Small intestine (tissue), 7 donors: ENCODE measurements at regions not wholly inside any gene's neighbourhood (a gene's known extent, or its start where the extent isn't known, plus 50 kb on each side); places are given as distances from the start of the nearest gene placed in this dataset.

Experiments
- DNase-seq, 2 donors: peaks; one replicate each; pipeline versions ENCODE4 v3.0.0 to v3.0.0-alpha.2; 2013
- FAIRE-seq: peaks from 2 replicates; lab custom pipeline; 2012; peaks lifted over from hg19 to GRCh38; lab: Jason Lieb, UNC
- H3K27ac ChIP-seq, 3 donors: one replicate each; pipeline ENCODE4 v1.5.1; 2013; ENCODE audit warnings: low read length in 2 of 3, mild to moderate bottlenecking in 2 of 3, control low read depth in 1 of 3, inconsistent platforms in 1 of 3, low read depth in 1 of 3, moderate library complexity in 1 of 3
- H3K27me3 ChIP-seq, 3 donors: one replicate each; pipeline ENCODE4 v1.6.1; 2013; ENCODE audit warnings: low read length in 3 of 3, inconsistent platforms in 1 of 3; ENCODE audit not compliant: control insufficient read depth in 3 of 3, insufficient read depth in 3 of 3
- H3K36me3 ChIP-seq, 3 donors: one replicate each; pipeline ENCODE4 v1.6.1; 2013; ENCODE audit warnings: low read length in 3 of 3, inconsistent platforms in 1 of 3, low read depth in 1 of 3, mild to moderate bottlenecking in 1 of 3, moderate library complexity in 1 of 3; ENCODE audit not compliant: control insufficient read depth in 3 of 3, insufficient read depth in 2 of 3
- H3K4me1 ChIP-seq, 3 donors: one replicate each; pipeline ENCODE4 v1.6.1; 2013; ENCODE audit warnings: low read length in 2 of 3, inconsistent platforms in 1 of 3, low read depth in 1 of 3, mild to moderate bottlenecking in 1 of 3, moderate library complexity in 1 of 3; ENCODE audit not compliant: control insufficient read depth in 3 of 3, insufficient read depth in 2 of 3
- H3K4me3 ChIP-seq, 3 donors: one replicate each; pipeline ENCODE4 v1.5.1; 2013; ENCODE audit warnings: low read length in 3 of 3, control low read depth in 1 of 3, inconsistent platforms in 1 of 3, low read depth in 1 of 3, mild to moderate bottlenecking in 1 of 3, moderate library complexity in 1 of 3
- H3K9me3 ChIP-seq, 2 donors: one replicate each; pipeline ENCODE4 v1.6.1; 2013; ENCODE audit warnings: low read depth in 1 of 2, low read length in 1 of 2; ENCODE audit not compliant: control insufficient read depth in 2 of 2, insufficient read depth in 1 of 2
- whole genome bisulfite sequencing, 3 donors: extraction: QIAGEN DNeasy Blood & Tissue Kit; methylation state at CpG; one replicate each; pipeline ENCODE4 v1.1.7; 2013; 5-methylcytosine and 5-hydroxymethylcytosine counted together
- donor health status: healthy with polysubstance abuse.
- donor health status: control.
- donor health status: control.
- donor health status: Bipolar disorder and iron deficiency.
- donor health status: healthy.

DNA sequence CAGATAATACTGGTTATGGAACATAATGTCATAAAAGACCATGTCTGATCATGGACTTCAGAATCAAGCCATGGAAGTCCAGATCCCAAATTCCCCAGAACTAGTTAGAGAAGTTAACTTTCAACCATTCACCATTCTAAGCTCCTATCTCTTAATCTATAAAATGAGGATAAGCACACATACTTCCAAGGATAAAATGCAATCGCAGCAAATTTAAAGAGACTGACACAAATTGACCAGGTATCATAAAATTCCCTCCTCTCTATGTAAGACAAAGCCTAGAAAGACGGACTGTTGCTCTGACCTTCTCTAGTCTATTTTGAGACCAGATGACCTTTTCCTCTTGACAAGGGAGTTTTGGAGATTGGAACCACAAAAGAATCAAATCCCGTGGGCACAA is 426.7 kb downstream of the PLPP3 start:
- Histone ChIP-seq H3K9me3 (no peaks in the 10 kb centered on the region), H3K4me1 (peaks cover 0 to 8% (median 0%) of the 10 kb centered on the region in 3 donors), H3K4me3 (no peak overlapping the region), H3K36me3 (no peaks in the 10 kb centered on the region), H3K27me3 (no peaks in the 10 kb centered on the region), H3K27ac (no peak overlapping the region)
- no peak for DNase-seq
- WGBS, 3 donors: 63 to 79% (median 76%) methylated on average over 3 of the region's 3 CpGs
- no peak for FAIRE-seq

DNA sequence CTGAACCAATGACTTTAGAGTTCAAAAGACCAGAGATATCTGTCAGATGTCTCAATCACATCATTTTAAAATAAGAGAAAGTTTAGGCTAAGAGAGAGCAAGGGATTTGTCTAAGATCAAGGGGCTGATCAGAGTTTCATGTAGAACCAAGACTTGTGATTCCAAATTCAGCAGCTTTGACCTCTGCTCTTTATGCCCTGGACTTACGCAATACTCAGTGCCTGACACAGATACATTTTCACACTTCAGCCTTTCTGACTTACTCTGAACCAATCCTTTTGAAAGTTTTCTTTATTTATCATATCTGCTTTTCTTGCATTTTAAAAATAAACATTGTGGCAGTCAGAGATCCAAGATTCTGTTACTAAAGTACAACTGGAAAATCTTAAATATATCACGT is 428.0 kb downstream of the PLPP3 start:
- no peaks in the 10 kb centered on the region for H3K36me3 ChIP-seq
- H3K27me3 ChIP-seq: no peaks in the 10 kb centered on the region
- peaks cover 0 to 8% (median 4%) of the 10 kb centered on the region in 3 donors for H3K4me1 ChIP-seq
- 90 to 95% (median 91%) methylated on average over 2 of the region's 2 CpGs for WGBS, 3 donors
- peak in 1 of 2 donors; percentile 39 for DNase-seq
- H3K9me3 ChIP-seq: no peaks in the 10 kb centered on the region
- H3K4me3 ChIP-seq: no peak overlapping the region
- no peak overlapping the region for H3K27ac ChIP-seq
- FAIRE-seq: no peak

DNA sequence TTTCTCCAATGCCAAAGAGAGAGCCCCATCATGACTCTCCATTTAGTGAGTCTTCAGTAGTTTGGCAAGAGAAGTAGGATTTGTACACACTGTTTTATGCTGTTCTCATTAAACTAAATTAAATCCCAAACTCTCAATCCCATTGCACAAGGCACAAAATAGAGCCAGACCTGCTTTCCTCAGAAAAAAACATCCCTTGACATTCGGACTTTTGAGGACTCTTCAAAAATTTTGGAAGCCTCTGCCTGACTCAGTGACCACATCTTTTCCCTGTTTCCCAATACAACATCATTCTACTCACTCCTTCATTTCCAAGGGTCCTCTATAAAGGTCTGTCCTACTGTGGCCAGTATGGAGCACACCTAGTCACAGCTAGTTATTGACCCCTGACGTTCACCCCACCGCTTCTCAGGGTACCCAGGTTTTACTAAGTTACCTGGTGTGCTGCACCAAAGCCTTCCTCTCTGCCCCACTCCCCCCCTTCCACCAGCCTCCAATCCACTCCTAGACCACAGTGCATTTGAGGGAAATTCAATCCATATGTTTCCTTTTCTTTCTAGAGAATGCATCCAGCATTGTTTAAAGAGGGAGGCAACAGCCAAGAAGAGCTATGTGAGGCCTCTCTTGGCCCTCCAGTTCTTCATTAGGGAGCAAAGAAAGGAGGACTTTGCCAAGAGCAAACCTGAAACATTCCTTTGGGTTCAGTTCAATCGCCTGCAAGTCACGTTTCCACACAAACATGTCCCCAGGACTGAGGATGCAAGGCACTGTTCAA is 428.7 kb downstream of the PLPP3 start:
- no peak for DNase-seq
- H3K36me3 ChIP-seq: no peaks in the 10 kb centered on the region
- WGBS, 3 donors: 85 to 86% (median 85%) methylated on average over 5 of the region's 5 CpGs
- H3K9me3 ChIP-seq: no peaks in the 10 kb centered on the region
- FAIRE-seq: no peak
- H3K27me3 ChIP-seq: no peaks in the 10 kb centered on the region
- H3K4me3 ChIP-seq: no peak overlapping the region
- H3K27ac ChIP-seq: no peak overlapping the region
- peaks cover 0 to 8% (median 4%) of the 10 kb centered on the region in 3 donors for H3K4me1 ChIP-seq

DNA sequence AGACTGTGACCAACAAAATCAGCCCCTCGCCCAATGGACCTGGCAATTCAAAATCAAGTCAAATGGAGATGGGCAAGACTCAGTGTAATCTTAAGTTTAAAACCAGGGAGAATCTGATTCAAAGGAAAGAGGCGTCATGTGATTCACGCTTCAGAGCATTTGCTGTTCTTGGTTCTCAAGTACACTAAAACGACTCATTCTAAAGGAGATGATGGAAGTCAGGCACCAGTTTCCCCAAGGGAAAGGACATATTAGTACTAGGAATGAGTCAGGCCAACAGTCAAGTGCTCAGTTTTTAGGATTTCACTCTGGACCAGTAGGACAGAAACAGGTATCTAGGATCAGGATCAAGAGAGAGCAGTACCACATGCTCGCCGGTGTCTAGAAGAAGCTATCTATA is 429.6 kb downstream of the PLPP3 start:
- 80 to 90% (median 85%) methylated on average over 6 of the region's 6 CpGs for WGBS, 3 donors
- FAIRE-seq: no peak

DNA sequence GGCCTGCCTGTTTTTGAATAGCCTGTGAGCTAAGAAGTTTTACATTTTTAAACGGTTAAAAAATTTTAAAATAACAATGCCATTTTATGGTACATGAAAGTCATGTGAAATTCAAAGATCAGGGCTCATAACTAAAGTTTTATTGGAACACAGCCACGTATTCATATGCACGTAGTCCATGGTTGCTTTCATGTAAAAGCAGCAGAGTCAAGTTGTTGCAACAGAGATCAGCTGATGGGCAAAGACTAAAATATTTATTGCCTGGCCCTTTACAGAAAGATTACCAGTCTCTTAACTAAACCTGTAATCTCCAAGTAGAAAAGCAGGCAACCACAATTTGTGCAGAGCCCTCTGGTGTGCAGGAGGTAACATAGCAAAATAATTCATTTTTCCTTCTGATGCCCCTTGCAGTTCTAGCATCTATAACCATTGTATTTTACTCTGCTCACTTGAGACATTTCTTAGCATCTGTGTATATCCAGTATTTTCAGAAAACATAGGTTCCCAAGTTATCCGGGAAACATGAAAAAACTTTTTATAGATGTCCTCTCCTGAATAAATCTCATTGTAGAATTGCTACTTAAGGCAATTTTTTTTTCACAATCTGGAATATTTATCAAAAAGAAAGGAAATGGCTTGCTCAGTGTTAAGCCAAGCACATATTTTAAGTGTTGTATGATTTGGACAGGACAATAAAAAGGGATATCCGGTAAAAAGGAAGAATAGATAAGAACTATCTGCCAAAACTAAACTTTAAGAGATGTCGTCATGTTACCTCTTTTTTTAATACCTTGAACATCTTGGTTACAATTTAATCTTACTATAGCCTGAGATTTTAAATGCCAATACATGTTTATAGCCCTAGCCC is 430.8 kb downstream of the PLPP3 start:
- DNase-seq: peak in 1 of 2 donors; percentile 88
- H3K9me3 ChIP-seq: peaks cover 0 to 2% of the 10 kb centered on the region in 2 donors
- peak overlapping the region in 1 of 3 donors; percentile 60 for H3K27ac ChIP-seq
- WGBS, 3 donors: 49 to 62% (median 54%) methylated on average over 6 of the region's 6 CpGs
- H3K4me3 ChIP-seq: no peak overlapping the region
- no peak for FAIRE-seq
- H3K36me3 ChIP-seq: no peaks in the 10 kb centered on the region
- peaks cover 0 to 21% (median 4%) of the 10 kb centered on the region in 3 donors for H3K4me1 ChIP-seq
- no peaks in the 10 kb centered on the region for H3K27me3 ChIP-seq

More for the DNA sequence above, 429.6 kb downstream of the PLPP3 start:
- no peaks in the 10 kb centered on the region for H3K36me3 ChIP-seq
- no peak overlapping the region for H3K27ac ChIP-seq
- H3K4me1 ChIP-seq: peaks cover 0 to 9% (median 4%) of the 10 kb centered on the region in 3 donors
- H3K27me3 ChIP-seq: no peaks in the 10 kb centered on the region
- H3K4me3 ChIP-seq: no peak overlapping the region
- peaks cover 0 to 2% of the 10 kb centered on the region in 2 donors for H3K9me3 ChIP-seq
- DNase-seq: no peak

DNA sequence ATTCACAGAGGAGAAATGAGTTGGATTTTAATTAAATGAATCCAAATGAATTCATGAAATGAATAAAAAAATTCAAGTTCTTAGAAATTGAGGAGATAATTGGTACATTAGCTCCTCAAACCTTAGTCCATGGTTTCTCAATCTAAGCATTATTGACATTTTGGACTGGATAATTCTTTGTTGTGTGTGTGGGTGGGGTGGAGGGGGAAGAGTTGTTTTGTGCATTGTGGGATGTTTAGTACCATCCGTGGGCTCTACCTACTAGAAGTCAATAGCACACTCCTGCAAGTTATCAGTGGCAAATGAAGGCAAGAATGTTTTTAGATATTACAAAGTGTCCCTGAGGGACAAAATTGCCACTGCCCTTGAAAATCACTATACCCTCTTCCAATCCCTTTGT is 431.9 kb downstream of the PLPP3 start:
- DNase-seq (no peak), FAIRE-seq (no peak)
- WGBS, 3 donors: 62 to 85% (median 78%) methylated on average over 1 of the region's 1 CpG
- peak overlapping the region in 1 of 3 donors; percentile 60 for H3K27ac ChIP-seq
- H3K27me3 ChIP-seq: no peaks in the 10 kb centered on the region
- H3K9me3 ChIP-seq: peaks cover 0 to 2% of the 10 kb centered on the region in 2 donors
- no peaks in the 10 kb centered on the region for H3K36me3 ChIP-seq
- no peak overlapping the region for H3K4me3 ChIP-seq
- peaks cover 0 to 27% (median 4%) of the 10 kb centered on the region in 3 donors for H3K4me1 ChIP-seq

DNA sequence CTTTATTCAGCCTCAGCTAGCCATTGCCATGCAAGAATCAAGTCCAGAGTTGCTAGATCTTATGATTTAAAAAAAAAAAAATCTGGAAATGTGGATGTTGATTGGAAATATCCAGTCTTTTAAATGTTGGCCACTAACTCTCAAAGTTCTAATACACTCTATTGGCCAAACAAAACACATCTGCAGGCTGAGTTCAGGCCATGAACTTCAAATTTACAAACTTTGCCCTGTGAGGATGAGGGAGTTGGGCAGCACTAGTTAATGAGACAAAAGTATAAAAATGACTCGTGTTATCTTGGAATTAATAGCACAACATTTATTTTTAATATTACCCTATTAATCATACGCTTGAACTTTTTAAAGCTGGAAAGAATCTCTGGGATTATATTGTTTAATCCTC is 432.3 kb downstream of the PLPP3 start:
- 54 to 72% (median 68%) methylated on average over 2 of the region's 2 CpGs for WGBS, 3 donors
- Histone ChIP-seq H3K27ac (no peak overlapping the region), H3K9me3 (peaks cover 0 to 2% of the 10 kb centered on the region in 2 donors), H3K4me1 (peaks cover 0 to 28% (median 4%) of the 10 kb centered on the region in 3 donors), H3K4me3 (no peak overlapping the region), H3K27me3 (no peaks in the 10 kb centered on the region), H3K36me3 (no peaks in the 10 kb centered on the region)
- FAIRE-seq (no peak), DNase-seq (no peak)

DNA sequence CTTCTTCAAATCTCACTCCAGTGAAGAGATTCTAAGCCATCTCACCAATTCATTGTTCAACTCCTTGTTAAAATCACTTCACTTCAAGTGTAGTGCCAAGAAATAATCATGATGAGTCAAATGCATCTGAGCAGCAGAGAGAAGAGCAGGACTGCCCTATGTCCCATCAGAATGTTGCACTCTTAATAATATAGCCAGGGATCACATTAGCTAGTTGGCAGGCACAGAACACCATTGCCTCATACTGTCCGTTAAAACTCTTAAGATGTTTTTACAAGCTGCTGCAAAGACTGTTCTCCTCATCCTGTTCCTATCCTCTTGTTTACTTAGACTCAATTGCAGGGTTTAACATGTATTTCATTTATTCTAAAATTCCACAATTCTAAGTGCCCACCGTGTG is 432.9 kb downstream of the PLPP3 start:
- H3K4me1 ChIP-seq: peaks cover 0 to 28% (median 4%) of the 10 kb centered on the region in 3 donors
- H3K9me3 ChIP-seq: peaks cover 0 to 2% of the 10 kb centered on the region in 2 donors
- H3K27me3 ChIP-seq: no peaks in the 10 kb centered on the region
- WGBS, 3 donors: 55 to 74% (median 72%) methylated on average over 2 of the region's 2 CpGs
- H3K27ac ChIP-seq: no peak overlapping the region
- no peak overlapping the region for H3K4me3 ChIP-seq
- no peak for DNase-seq
- H3K36me3 ChIP-seq: no peaks in the 10 kb centered on the region
- no peak for FAIRE-seq
